ENCODE measurements at regions not wholly inside any gene's neighbourhood (a gene's known extent, or its start where the extent isn't known, plus 50 kb on each side); places are given as distances from the start of the nearest gene placed in this dataset.

DNA sequence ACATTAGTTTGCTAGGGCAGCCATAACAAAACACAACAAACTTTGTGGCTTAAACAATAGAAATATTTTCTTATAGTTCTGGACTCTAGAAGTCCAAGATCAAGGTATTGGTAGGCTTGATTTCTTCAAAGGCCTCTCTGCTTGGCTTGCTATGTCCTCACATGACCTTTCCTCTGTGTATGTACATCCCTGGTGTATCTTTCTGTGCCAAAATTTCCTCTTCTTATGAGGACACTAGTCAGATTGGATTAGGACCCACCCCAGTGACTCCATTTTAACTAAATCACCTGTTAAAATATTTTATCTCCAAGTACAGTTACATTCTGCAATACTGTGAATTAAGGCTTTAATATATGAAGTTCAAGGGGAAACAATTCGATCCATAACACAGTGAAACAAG lies 168.9 kb upstream of the CCNH start:
- no peak for TF ChIP-seq EP300 (IDR thresholded peaks at IDR 0.05)
- TF ChIP-seq, protein P1, sequence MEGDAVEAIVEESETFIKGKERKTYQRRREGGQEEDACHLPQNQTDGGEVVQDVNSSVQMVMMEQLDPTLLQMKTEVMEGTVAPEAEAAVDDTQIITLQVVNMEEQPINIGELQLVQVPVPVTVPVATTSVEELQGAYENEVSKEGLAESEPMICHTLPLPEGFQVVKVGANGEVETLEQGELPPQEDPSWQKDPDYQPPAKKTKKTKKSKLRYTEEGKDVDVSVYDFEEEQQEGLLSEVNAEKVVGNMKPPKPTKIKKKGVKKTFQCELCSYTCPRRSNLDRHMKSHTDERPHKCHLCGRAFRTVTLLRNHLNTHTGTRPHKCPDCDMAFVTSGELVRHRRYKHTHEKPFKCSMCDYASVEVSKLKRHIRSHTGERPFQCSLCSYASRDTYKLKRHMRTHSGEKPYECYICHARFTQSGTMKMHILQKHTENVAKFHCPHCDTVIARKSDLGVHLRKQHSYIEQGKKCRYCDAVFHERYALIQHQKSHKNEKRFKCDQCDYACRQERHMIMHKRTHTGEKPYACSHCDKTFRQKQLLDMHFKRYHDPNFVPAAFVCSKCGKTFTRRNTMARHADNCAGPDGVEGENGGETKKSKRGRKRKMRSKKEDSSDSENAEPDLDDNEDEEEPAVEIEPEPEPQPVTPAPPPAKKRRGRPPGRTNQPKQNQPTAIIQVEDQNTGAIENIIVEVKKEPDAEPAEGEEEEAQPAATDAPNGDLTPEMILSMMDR (IDR thresholded peaks at IDR 0.05), result no peak
- TF ChIP-seq POLR2A (IDR thresholded peaks at IDR 0.05), result no peak
- TF ChIP-seq POLR2AphosphoS5 (IDR thresholded peaks at IDR 0.05), result no peak
